T-helper 1 cell treated with Interleukin-12 subunit alpha and Interleukin-12 subunit beta and Interleukin-4 antibody, amounts not matched to agents 30 ng/mL and 1 ng/mL, for 36 hours (primary cell): ENCODE measurements at regions not wholly inside any gene's neighbourhood (a gene's known extent, or its start where the extent isn't known, plus 50 kb on each side); places are given as distances from the start of the nearest gene placed in this dataset.

ENCODE experiments used
- intact Hi-C: fragments of 100-400 bp; cut with micrococcal nuclease; formaldehyde crosslinking; loops from one replicate; pipeline ENCODE4 v1.15.1; 2024

GRCh38 chr15:87369269-87369668, 887.3 kb downstream of the NTRK3 start:
- intact Hi-C loops = no loop called here

GRCh38 chr15:87368511-87368910, 888.0 kb downstream of the NTRK3 start:
- intact Hi-C loops = no loop called here

- intact Hi-C loops = no loop called here
Measured at GRCh38 chr15:87365186-87365585, 891.4 kb downstream of the NTRK3 start.

GRCh38 chr15:87362531-87362930, 894.0 kb downstream of the NTRK3 start:
- intact Hi-C loops = no loop called here

GRCh38 chr15:87357637-87358313, 898.8 kb downstream of the NTRK3 start:
- intact Hi-C loops = no loop called here

GRCh38 chr15:87355946-87356345, 900.6 kb downstream of the NTRK3 start:
- intact Hi-C loops = no loop called here

- intact Hi-C loops = no loop called here
Measured at GRCh38 chr15:87354661-87355410, 901.7 kb downstream of the NTRK3 start.

GRCh38 chr15:87349181-87349580, 907.4 kb downstream of the NTRK3 start:
- intact Hi-C loops = no loop called here

- intact Hi-C loops = no loop called here
Measured at GRCh38 chr15:87348746-87349145, 907.8 kb downstream of the NTRK3 start.

GRCh38 chr15:87347806-87348515, 908.6 kb downstream of the NTRK3 start:
- intact Hi-C loops = no loop called here

GRCh38 chr15:87345961-87346360, 910.6 kb downstream of the NTRK3 start:
- intact Hi-C loops = no loop called here

GRCh38 chr15:87343966-87344365, 912.6 kb downstream of the NTRK3 start:
- intact Hi-C loops = no loop called here

GRCh38 chr15:87340370-87340769, 916.2 kb downstream of the NTRK3 start:
- intact Hi-C loops = no loop called here

- intact Hi-C loops = no loop called here
Measured at GRCh38 chr15:87326269-87326668, 930.3 kb downstream of the NTRK3 start.

- intact Hi-C loops = no loop called here
Measured at GRCh38 chr15:87322870-87323269, 933.7 kb downstream of the NTRK3 start.

GRCh38 chr15:87322265-87322664, 934.3 kb downstream of the NTRK3 start:
- intact Hi-C loops = no loop called here

GRCh38 chr15:87317900-87318299, 938.6 kb downstream of the NTRK3 start:
- intact Hi-C loops = no loop called here

GRCh38 chr15:87312221-87312620, 944.3 kb downstream of the NTRK3 start:
- intact Hi-C loops = no loop called here

- intact Hi-C loops = no loop called here
Measured at GRCh38 chr15:87300146-87300545, 956.4 kb downstream of the NTRK3 start.

- intact Hi-C loops = no loop called here
Measured at GRCh38 chr15:87294854-87295253, 961.7 kb downstream of the NTRK3 start.

- intact Hi-C loops = no loop called here
Measured at GRCh38 chr15:87293031-87293430, 963.5 kb downstream of the NTRK3 start.

GRCh38 chr15:87287156-87287555, 969.4 kb downstream of the NTRK3 start:
- intact Hi-C loops = no loop called here
